Endodermal cell (in vitro differentiated cells): ENCODE measurements at regions not wholly inside any gene's neighbourhood (a gene's known extent, or its start where the extent isn't known, plus 50 kb on each side); places are given as distances from the start of the nearest gene placed in this dataset.

ENCODE experiments used
- DNase-seq: peaks from one replicate; pipeline ENCODE4 v3.0.0-alpha.2; 2017
- H3K27ac ChIP-seq: 2 replicates; pipeline ENCODE4 v1.5.1; 2013; ENCODE audit warnings: mild to moderate bottlenecking, low read depth, low read length, moderate library complexity
- H3K27me3 ChIP-seq: 2 replicates; pipeline ENCODE4 v1.6.1; 2013; ENCODE audit warnings: mild to moderate bottlenecking, low read length, moderate library complexity; ENCODE audit not compliant: insufficient read depth, control insufficient read depth, poor library complexity, severe bottlenecking
- H3K36me3 ChIP-seq: 2 replicates; pipeline ENCODE4 v1.7.0; 2013; ENCODE audit warnings: mild to moderate bottlenecking, low read length, moderate library complexity; ENCODE audit not compliant: control insufficient read depth, insufficient read depth
- H3K4me1 ChIP-seq: one replicate; pipeline ENCODE4 v1.7.0; 2013; ENCODE audit warnings: low read length; ENCODE audit not compliant: control insufficient read depth, insufficient read depth
- H3K4me3 ChIP-seq: 2 replicates; pipeline ENCODE4 v1.5.1; 2013; ENCODE audit warnings: mild to moderate bottlenecking, low read length, moderate library complexity
- H3K9ac ChIP-seq: 2 replicates; pipeline ENCODE4 v1.6.1; 2013; ENCODE audit warnings: mild to moderate bottlenecking, low read length, moderate library complexity; ENCODE audit not compliant: poor library complexity, severe bottlenecking; ENCODE audit errors: extremely low read depth
- H3K9me3 ChIP-seq: 2 replicates; pipeline ENCODE4 v1.6.1; 2013; ENCODE audit warnings: mild to moderate bottlenecking, low read length, moderate library complexity; ENCODE audit not compliant: control insufficient read depth
- H3K27ac Mint-ChIP-seq: 2 replicates; pipeline ENCODE4 v1.8.0; 2020; ENCODE audit warnings: mixed read lengths
- H3K27me3 Mint-ChIP-seq: 2 replicates; pipeline ENCODE4 v1.8.0; 2021; ENCODE audit warnings: mild to moderate bottlenecking, mixed read lengths; ENCODE audit not compliant: insufficient read depth
- H3K36me3 Mint-ChIP-seq: 2 replicates; pipeline ENCODE4 v1.8.0; 2020; ENCODE audit warnings: low read depth, mixed read lengths
- H3K4me1 Mint-ChIP-seq: 2 replicates; pipeline ENCODE4 v1.8.0; 2020; ENCODE audit warnings: mixed read lengths
- H3K4me3 Mint-ChIP-seq: 2 replicates; pipeline ENCODE4 v1.8.0; 2020; ENCODE audit warnings: mild to moderate bottlenecking, moderate library complexity, mixed read lengths
- H3K9me3 Mint-ChIP-seq: 2 replicates; pipeline ENCODE4 v1.8.0; 2020; ENCODE audit warnings: mild to moderate bottlenecking, mixed read lengths
- WGBS, 2 experiments: methylation state at CpG; one replicate each; pipeline versions ENCODE4 v1.1.5 to v1.1.7; 2013; ENCODE audit warnings: missing lambda C conversion rate in 2 of 2, mixed read lengths in 1 of 2; ENCODE audit not compliant: insufficient coverage in 1 of 2, insufficient read length in 1 of 2; 5-methylcytosine and 5-hydroxymethylcytosine counted together
- TF ChIP-seq, protein P1 (sequence below): fragments of 200-600 bp; sonication (generic); conservative IDR thresholded peaks from 2 replicates; pipeline ENCODE4 v1.5.0; 2021; ENCODE audit warnings: antibody characterized with exemption, mild to moderate bottlenecking

GRCh38 chr2:16613539-16614011 lies 52.1 kb downstream of the CYRIA start:
- H3K36me3 ChIP-seq, result no peaks in the 10 kb centered on the region
- H3K9me3 ChIP-seq, result no peaks in the 10 kb centered on the region
- H3K4me3 ChIP-seq, result no peak overlapping the region
- 65 to 68% methylated on average over 6 of the region's 6 CpGs for WGBS, 2 experiments
- no peak overlapping the region for H3K4me3 Mint-ChIP-seq
- TF ChIP-seq, protein P1, sequence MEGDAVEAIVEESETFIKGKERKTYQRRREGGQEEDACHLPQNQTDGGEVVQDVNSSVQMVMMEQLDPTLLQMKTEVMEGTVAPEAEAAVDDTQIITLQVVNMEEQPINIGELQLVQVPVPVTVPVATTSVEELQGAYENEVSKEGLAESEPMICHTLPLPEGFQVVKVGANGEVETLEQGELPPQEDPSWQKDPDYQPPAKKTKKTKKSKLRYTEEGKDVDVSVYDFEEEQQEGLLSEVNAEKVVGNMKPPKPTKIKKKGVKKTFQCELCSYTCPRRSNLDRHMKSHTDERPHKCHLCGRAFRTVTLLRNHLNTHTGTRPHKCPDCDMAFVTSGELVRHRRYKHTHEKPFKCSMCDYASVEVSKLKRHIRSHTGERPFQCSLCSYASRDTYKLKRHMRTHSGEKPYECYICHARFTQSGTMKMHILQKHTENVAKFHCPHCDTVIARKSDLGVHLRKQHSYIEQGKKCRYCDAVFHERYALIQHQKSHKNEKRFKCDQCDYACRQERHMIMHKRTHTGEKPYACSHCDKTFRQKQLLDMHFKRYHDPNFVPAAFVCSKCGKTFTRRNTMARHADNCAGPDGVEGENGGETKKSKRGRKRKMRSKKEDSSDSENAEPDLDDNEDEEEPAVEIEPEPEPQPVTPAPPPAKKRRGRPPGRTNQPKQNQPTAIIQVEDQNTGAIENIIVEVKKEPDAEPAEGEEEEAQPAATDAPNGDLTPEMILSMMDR, result peak; percentile 75
- no peaks in the 10 kb centered on the region for H3K9me3 Mint-ChIP-seq
- peaks cover 16% of the 10 kb centered on the region for H3K4me1 Mint-ChIP-seq
- no peak overlapping the region for H3K27ac Mint-ChIP-seq
- H3K36me3 Mint-ChIP-seq, result no peaks in the 10 kb centered on the region
- no peaks in the 10 kb centered on the region for H3K27me3 Mint-ChIP-seq
- no peak overlapping the region for H3K9ac ChIP-seq
- no peak for DNase-seq
- peaks cover 5% of the 10 kb centered on the region for H3K4me1 ChIP-seq
- no peaks in the 10 kb centered on the region for H3K27me3 ChIP-seq
- H3K27ac ChIP-seq, result no peak overlapping the region

- TF ChIP-seq, protein P1, result no peak
- no peaks in the 10 kb centered on the region for H3K27me3 Mint-ChIP-seq
- 93 to 100% methylated on average over 3 to 4 of the region's 4 CpGs for WGBS, 2 experiments
- no peaks in the 10 kb centered on the region for H3K9me3 ChIP-seq
- no peaks in the 10 kb centered on the region for H3K9me3 Mint-ChIP-seq
- H3K4me1 ChIP-seq, result peaks cover 3% of the 10 kb centered on the region
- H3K4me1 Mint-ChIP-seq, result peaks cover 18% of the 10 kb centered on the region
- no peak for DNase-seq
- no peak overlapping the region for H3K27ac Mint-ChIP-seq
- no peaks in the 10 kb centered on the region for H3K36me3 Mint-ChIP-seq
- no peaks in the 10 kb centered on the region for H3K36me3 ChIP-seq
- no peak overlapping the region for H3K9ac ChIP-seq
- H3K4me3 ChIP-seq, result no peak overlapping the region
- no peaks in the 10 kb centered on the region for H3K27me3 ChIP-seq
- H3K27ac ChIP-seq, result no peak overlapping the region
- no peak overlapping the region for H3K4me3 Mint-ChIP-seq
Observed at GRCh38 chr2:16612490-16612889, 53.1 kb downstream of the CYRIA start.

DNA sequence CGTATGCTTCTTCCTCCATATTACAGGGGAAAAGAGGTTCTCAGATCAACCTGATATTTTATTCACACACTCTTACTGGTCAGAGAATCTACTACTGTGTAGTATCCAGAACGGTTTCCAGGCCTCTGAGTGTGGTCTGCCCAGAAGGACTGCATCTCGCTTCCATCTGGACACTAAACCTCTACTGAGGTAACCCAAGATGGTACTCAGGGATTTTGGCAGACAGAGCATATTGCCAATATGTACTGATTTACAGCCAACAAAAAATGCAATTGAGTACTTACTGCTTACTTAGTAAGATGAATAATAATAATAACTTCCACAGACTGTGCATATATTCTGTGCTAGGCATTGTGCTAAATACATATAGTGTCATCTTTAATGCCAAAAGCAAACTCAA lies 55.8 kb downstream of the CYRIA start:
- WGBS, 2 experiments, result 78 to 94% methylated on average over 3 of the region's 3 CpGs
- Mint-ChIP-seq H3K27me3 (no peaks in the 10 kb centered on the region), H3K36me3 (no peaks in the 10 kb centered on the region), H3K4me1 (peaks cover 19% of the 10 kb centered on the region), H3K9me3 (no peaks in the 10 kb centered on the region), H3K4me3 (no peak overlapping the region), H3K27ac (no peak overlapping the region)
- H3K27me3 ChIP-seq, result no peaks in the 10 kb centered on the region
- no peaks in the 10 kb centered on the region for H3K4me1 ChIP-seq
- no peak overlapping the region for H3K4me3 ChIP-seq
- no peak overlapping the region for H3K27ac ChIP-seq
- TF ChIP-seq, protein P1, result no peak
- peak; percentile 7 for DNase-seq
- H3K9ac ChIP-seq, result no peak overlapping the region
- no peaks in the 10 kb centered on the region for H3K9me3 ChIP-seq
- H3K36me3 ChIP-seq, result no peaks in the 10 kb centered on the region
